ENCODE measurements at regions not wholly inside any gene's neighbourhood (a gene's known extent, or its start where the extent isn't known, plus 50 kb on each side); places are given as distances from the start of the nearest gene placed in this dataset.

GRCh38 chrX:139085404-139085803, 373.9 kb upstream of the FGF13 start:
- no peaks in the 10 kb centered on the region for H3K9me3 Mint-ChIP-seq
- no peak overlapping the region for H3K4me3 Mint-ChIP-seq
- TF ChIP-seq EZH2phosphoT487 (IDR thresholded peaks at IDR 0.05; ENCODE audit: unreplicated experiment) (no peak), ZNF114 (CRISPR knock-in tag; IDR thresholded peaks at IDR 0.05) (no peak), EZH2 (IDR thresholded peaks at IDR 0.05; ENCODE audit: low read depth, unreplicated experiment) (no peak), STAT1 (IDR thresholded peaks at IDR 0.05; ENCODE audit: unreplicated experiment) (no peak), JUNB (IDR thresholded peaks at IDR 0.05; ENCODE audit: unreplicated experiment) (no peak), POLR2AphosphoS5 (IDR thresholded peaks at IDR 0.05; ENCODE audit: low read depth) (no peak), CREB1 (CRISPR knock-in tag; IDR thresholded peaks at IDR 0.05; ENCODE audit: low read depth) (no peak), NANOG (IDR thresholded peaks at IDR 0.05; ENCODE audit: borderline replicate concordance) (no peak), ZNF331 (CRISPR knock-in tag; IDR thresholded peaks at IDR 0.05; ENCODE audit: low read depth) (no peak), CTCF (conservative IDR thresholded peaks at IDR 0.05; ENCODE audit: low read depth in 2 of 2) (no peak)
- TF ChIP-seq, protein P1, sequence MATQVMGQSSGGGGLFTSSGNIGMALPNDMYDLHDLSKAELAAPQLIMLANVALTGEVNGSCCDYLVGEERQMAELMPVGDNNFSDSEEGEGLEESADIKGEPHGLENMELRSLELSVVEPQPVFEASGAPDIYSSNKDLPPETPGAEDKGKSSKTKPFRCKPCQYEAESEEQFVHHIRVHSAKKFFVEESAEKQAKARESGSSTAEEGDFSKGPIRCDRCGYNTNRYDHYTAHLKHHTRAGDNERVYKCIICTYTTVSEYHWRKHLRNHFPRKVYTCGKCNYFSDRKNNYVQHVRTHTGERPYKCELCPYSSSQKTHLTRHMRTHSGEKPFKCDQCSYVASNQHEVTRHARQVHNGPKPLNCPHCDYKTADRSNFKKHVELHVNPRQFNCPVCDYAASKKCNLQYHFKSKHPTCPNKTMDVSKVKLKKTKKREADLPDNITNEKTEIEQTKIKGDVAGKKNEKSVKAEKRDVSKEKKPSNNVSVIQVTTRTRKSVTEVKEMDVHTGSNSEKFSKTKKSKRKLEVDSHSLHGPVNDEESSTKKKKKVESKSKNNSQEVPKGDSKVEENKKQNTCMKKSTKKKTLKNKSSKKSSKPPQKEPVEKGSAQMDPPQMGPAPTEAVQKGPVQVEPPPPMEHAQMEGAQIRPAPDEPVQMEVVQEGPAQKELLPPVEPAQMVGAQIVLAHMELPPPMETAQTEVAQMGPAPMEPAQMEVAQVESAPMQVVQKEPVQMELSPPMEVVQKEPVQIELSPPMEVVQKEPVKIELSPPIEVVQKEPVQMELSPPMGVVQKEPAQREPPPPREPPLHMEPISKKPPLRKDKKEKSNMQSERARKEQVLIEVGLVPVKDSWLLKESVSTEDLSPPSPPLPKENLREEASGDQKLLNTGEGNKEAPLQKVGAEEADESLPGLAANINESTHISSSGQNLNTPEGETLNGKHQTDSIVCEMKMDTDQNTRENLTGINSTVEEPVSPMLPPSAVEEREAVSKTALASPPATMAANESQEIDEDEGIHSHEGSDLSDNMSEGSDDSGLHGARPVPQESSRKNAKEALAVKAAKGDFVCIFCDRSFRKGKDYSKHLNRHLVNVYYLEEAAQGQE (IDR thresholded peaks at IDR 0.05; ENCODE audit: unreplicated experiment) = no peak
- TF ChIP-seq, protein P2, sequence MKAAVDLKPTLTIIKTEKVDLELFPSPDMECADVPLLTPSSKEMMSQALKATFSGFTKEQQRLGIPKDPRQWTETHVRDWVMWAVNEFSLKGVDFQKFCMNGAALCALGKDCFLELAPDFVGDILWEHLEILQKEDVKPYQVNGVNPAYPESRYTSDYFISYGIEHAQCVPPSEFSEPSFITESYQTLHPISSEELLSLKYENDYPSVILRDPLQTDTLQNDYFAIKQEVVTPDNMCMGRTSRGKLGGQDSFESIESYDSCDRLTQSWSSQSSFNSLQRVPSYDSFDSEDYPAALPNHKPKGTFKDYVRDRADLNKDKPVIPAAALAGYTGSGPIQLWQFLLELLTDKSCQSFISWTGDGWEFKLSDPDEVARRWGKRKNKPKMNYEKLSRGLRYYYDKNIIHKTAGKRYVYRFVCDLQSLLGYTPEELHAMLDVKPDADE (IDR thresholded peaks at IDR 0.05) = no peak
- TF ChIP-seq, protein P3, sequence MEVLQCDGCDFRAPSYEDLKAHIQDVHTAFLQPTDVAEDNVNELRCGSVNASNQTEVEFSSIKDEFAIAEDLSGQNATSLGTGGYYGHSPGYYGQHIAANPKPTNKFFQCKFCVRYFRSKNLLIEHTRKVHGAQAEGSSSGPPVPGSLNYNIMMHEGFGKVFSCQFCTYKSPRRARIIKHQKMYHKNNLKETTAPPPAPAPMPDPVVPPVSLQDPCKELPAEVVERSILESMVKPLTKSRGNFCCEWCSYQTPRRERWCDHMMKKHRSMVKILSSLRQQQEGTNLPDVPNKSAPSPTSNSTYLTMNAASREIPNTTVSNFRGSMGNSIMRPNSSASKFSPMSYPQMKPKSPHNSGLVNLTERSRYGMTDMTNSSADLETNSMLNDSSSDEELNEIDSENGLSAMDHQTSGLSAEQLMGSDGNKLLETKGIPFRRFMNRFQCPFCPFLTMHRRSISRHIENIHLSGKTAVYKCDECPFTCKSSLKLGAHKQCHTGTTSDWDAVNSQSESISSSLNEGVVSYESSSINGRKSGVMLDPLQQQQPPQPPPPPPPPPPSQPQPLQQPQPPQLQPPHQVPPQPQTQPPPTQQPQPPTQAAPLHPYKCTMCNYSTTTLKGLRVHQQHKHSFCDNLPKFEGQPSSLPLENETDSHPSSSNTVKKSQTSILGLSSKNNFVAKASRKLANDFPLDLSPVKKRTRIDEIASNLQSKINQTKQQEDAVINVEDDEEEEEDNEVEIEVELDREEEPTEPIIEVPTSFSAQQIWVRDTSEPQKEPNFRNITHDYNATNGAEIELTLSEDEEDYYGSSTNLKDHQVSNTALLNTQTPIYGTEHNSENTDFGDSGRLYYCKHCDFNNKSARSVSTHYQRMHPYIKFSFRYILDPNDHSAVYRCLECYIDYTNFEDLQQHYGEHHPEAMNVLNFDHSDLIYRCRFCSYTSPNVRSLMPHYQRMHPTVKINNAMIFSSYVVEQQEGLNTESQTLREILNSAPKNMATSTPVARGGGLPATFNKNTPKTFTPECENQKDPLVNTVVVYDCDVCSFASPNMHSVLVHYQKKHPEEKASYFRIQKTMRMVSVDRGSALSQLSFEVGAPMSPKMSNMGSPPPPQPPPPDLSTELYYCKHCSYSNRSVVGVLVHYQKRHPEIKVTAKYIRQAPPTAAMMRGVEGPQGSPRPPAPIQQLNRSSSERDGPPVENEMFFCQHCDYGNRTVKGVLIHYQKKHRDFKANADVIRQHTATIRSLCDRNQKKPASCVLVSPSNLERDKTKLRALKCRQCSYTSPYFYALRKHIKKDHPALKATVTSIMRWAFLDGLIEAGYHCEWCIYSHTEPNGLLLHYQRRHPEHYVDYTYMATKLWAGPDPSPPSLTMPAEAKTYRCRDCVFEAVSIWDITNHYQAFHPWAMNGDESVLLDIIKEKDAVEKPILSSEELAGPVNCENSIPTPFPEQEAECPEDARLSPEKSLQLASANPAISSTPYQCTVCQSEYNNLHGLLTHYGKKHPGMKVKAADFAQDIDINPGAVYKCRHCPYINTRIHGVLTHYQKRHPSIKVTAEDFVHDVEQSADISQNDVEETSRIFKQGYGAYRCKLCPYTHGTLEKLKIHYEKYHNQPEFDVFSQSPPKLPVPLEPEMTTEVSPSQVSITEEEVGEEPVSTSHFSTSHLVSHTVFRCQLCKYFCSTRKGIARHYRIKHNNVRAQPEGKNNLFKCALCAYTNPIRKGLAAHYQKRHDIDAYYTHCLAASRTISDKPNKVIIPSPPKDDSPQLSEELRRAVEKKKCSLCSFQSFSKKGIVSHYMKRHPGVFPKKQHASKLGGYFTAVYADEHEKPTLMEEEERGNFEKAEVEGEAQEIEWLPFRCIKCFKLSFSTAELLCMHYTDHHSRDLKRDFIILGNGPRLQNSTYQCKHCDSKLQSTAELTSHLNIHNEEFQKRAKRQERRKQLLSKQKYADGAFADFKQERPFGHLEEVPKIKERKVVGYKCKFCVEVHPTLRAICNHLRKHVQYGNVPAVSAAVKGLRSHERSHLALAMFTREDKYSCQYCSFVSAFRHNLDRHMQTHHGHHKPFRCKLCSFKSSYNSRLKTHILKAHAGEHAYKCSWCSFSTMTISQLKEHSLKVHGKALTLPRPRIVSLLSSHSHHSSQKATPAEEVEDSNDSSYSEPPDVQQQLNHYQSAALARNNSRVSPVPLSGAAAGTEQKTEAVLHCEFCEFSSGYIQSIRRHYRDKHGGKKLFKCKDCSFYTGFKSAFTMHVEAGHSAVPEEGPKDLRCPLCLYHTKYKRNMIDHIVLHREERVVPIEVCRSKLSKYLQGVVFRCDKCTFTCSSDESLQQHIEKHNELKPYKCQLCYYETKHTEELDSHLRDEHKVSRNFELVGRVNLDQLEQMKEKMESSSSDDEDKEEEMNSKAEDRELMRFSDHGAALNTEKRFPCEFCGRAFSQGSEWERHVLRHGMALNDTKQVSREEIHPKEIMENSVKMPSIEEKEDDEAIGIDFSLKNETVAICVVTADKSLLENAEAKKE (CRISPR knock-in tag; IDR thresholded peaks at IDR 0.05) = no peak
- Histone ChIP-seq H3K27me3 (ENCODE audit: insufficient read depth) (no peaks in the 10 kb centered on the region), H2AFZ (no peak overlapping the region), H3K36me3 (ENCODE audit: insufficient read depth) (no peaks in the 10 kb centered on the region), H3K4me1 (ENCODE audit: insufficient read depth) (no peaks in the 10 kb centered on the region), H3K79me2 (replicated peaks; ENCODE audit: insufficient read depth) (no peaks in the 10 kb centered on the region), H3K4me3 (no peak overlapping the region), H3K27ac (ENCODE audit: low read depth) (no peak overlapping the region), H4K20me1 (replicated peaks; ENCODE audit: insufficient read depth) (no peaks in the 10 kb centered on the region), H3K4me2 (no peak overlapping the region), H3F3A (replicated peaks; ENCODE audit: low read depth) (no peaks in the 10 kb centered on the region), H3K9me2 (ENCODE audit: insufficient read depth) (no peaks in the 10 kb centered on the region)
- no peak for ATAC-seq
- H3K27me3 Mint-ChIP-seq (ENCODE audit: insufficient read depth, low read depth, poor library complexity) = no peaks in the 10 kb centered on the region
- H3K36me3 Mint-ChIP-seq (ENCODE audit: low read depth) = no peaks in the 10 kb centered on the region
- no peak for DNase-seq (ENCODE audit: low spot score)
- H3K4me1 Mint-ChIP-seq = no peaks in the 10 kb centered on the region
- no peak overlapping the region for H3K27ac Mint-ChIP-seq
